SK-N-SH (cell line): ENCODE measurements at regions not wholly inside any gene's neighbourhood (a gene's known extent, or its start where the extent isn't known, plus 50 kb on each side); places are given as distances from the start of the nearest gene placed in this dataset.

Experiments
- CTCF ChIA-PET: fragments of 300-600, 350-600 bp; formaldehyde crosslinking; extraction: SDS; loops from one replicate; lab custom pipeline; 2021; lab: Yijun Ruan, JAX
- POLR2A ChIA-PET: fragments of 350-600 bp; sonication (Branson Sonifier 250); formaldehyde crosslinking; extraction: SDS; loops from one replicate; lab custom pipeline; 2020; ENCODE audit warnings: antibody characterized with exemption, inconsistent platforms; lab: Yijun Ruan, JAX
- DNase-seq: peaks from one replicate; pipeline ENCODE4 v3.0.0; 2012
- H2AFZ ChIP-seq: fragments of 200-600 bp; sonication (generic); 2 replicates; pipeline ENCODE4 v1.8.1; 2016; ENCODE audit warnings: antibody characterized with exemption, mild to moderate bottlenecking, low read depth
- H3F3A ChIP-seq: fragments of 200-600 bp; sonication (generic); replicated peaks from 2 replicates; pipeline ENCODE3; 2016; ENCODE audit warnings: antibody characterized with exemption, mild to moderate bottlenecking; ENCODE audit not compliant: insufficient read depth
- H3K27ac ChIP-seq, 2 experiments: fragments of 200-500 bp in 1 of 2; fragments of 200-600 bp in 1 of 2; sonication (Bioruptor generic) in 1 of 2; sonication (generic), shearing (Covaris generic) in 1 of 2; 2 replicates each; pipeline versions ENCODE4 v1.5.1 to v1.6.1; 2014 to 2016; ENCODE audit warnings: low read depth in 2 of 2, inconsistent platforms in 1 of 2, low read length in 1 of 2, mild to moderate bottlenecking in 1 of 2, mixed read lengths in 1 of 2
- H3K27me3 ChIP-seq: fragments of 200-600 bp; sonication (generic), shearing (Covaris generic); 2 replicates; pipeline ENCODE4 v1.6.1; 2016; ENCODE audit warnings: mixed run types; ENCODE audit not compliant: insufficient read depth
- H3K36me3 ChIP-seq, 2 experiments: fragments of 200-500 bp in 1 of 2; fragments of 200-600 bp in 1 of 2; sonication (Bioruptor generic) in 1 of 2; sonication (generic) in 1 of 2; replicated peaks in 1 of 2; 2 replicates each; pipeline versions ENCODE3 to v1.5.1; 2014 to 2016; ENCODE audit warnings: low read length in 1 of 2, mild to moderate bottlenecking in 1 of 2; ENCODE audit not compliant: insufficient read depth in 2 of 2, control insufficient read depth in 1 of 2
- H3K4me1 ChIP-seq, 2 experiments: fragments of 200-500 bp in 1 of 2; fragments of 200-600 bp in 1 of 2; sonication (Bioruptor generic) in 1 of 2; sonication (generic), shearing (Covaris generic) in 1 of 2; 2 replicates each; pipeline versions ENCODE4 v1.5.1 to v1.6.1; 2014 to 2016; ENCODE audit warnings: low read depth in 1 of 2, low read length in 1 of 2, mixed run types in 1 of 2; ENCODE audit not compliant: insufficient read depth in 2 of 2, control insufficient read depth in 1 of 2
- H3K4me2 ChIP-seq: fragments of 200-600 bp; sonication (generic), shearing (Covaris generic); 2 replicates; pipeline ENCODE4 v1.6.1; 2017; ENCODE audit warnings: mixed run types
- H3K4me3 ChIP-seq, 2 experiments: fragments of 200-500 bp in 1 of 2; fragments of 200-600 bp in 1 of 2; sonication (Bioruptor generic) in 1 of 2; sonication (generic), shearing (Covaris generic) in 1 of 2; 2 replicates each; pipeline versions ENCODE4 v1.5.1 to v1.8.1; 2014 to 2016; ENCODE audit warnings: low read depth in 2 of 2, inconsistent platforms in 1 of 2, low read length in 1 of 2, mild to moderate bottlenecking in 1 of 2, mixed read lengths in 1 of 2, moderate library complexity in 1 of 2
- H3K79me2 ChIP-seq: fragments of 200-600 bp; sonication (generic); 2 replicates; pipeline ENCODE4 v1.8.1; 2017; ENCODE audit warnings: mild to moderate bottlenecking; ENCODE audit not compliant: insufficient read depth
- H3K9ac ChIP-seq: fragments of 200-600 bp; sonication (generic); 2 replicates; pipeline ENCODE4 v1.6.1; 2017; ENCODE audit warnings: mixed run types
- H3K9me2 ChIP-seq: fragments of 200-600 bp; sonication (generic); 2 replicates; pipeline ENCODE4 v1.6.1; 2017; ENCODE audit warnings: mixed run types
- H3K9me3 ChIP-seq: fragments of 200-600 bp; sonication (generic); 2 replicates; pipeline ENCODE4 v1.6.1; 2017; ENCODE audit warnings: mixed run types, mild to moderate bottlenecking, moderate library complexity
- H4K20me1 ChIP-seq: fragments of 200-600 bp; sonication (generic); 2 replicates; pipeline ENCODE4 v1.6.1; 2017; ENCODE audit warnings: mild to moderate bottlenecking, mixed run types; ENCODE audit not compliant: insufficient read depth
- CTCF ChIP-seq: fragments of 200-600 bp; sonication (generic); IDR thresholded peaks from 2 replicates; pipeline ENCODE4 v1.6.1; 2017; ENCODE audit warnings: antibody characterized with exemption, mild to moderate bottlenecking, moderate library complexity
- ELF1 ChIP-seq: IDR thresholded peaks from 2 replicates; pipeline ENCODE4 v1.4.0; 2012
- FOSL2 ChIP-seq: IDR thresholded peaks from 2 replicates; pipeline ENCODE4 v1.4.0; 2012; ENCODE audit warnings: low read depth, mild to moderate bottlenecking, moderate library complexity, borderline replicate concordance
- GATA2 ChIP-seq: sonication (generic); formaldehyde crosslinking; IDR thresholded peaks from 2 replicates; pipeline ENCODE4 v1.5.0; 2020; ENCODE audit warnings: mild to moderate bottlenecking, missing genetic modification reagents
- MEF2A ChIP-seq: IDR thresholded peaks from 2 replicates; pipeline ENCODE4 v1.4.0; 2012; ENCODE audit warnings: low read depth, borderline replicate concordance
- NFIC ChIP-seq: IDR thresholded peaks from 2 replicates; pipeline ENCODE4 v1.4.0; 2012; ENCODE audit warnings: borderline replicate concordance
- PBX3 ChIP-seq: IDR thresholded peaks from 2 replicates; pipeline ENCODE4; 2012
- RCOR1 ChIP-seq: fragments of 150-350 bp; IDR thresholded peaks from 2 replicates; pipeline ENCODE4 v1.6.1; 2017; ENCODE audit warnings: antibody characterized with exemption, low read length
- REST ChIP-seq: IDR thresholded peaks from 2 replicates; pipeline ENCODE4 v1.6.1; 2012; ENCODE audit warnings: mild to moderate bottlenecking, low read depth, low read length, moderate library complexity
- RFX5 ChIP-seq: IDR thresholded peaks from 2 replicates; pipeline ENCODE4 v1.6.1; 2012; ENCODE audit warnings: mild to moderate bottlenecking, improper control_type of control experiment, low read length
- RXRA ChIP-seq: IDR thresholded peaks from 2 replicates; pipeline ENCODE4 v1.4.0; 2012; ENCODE audit warnings: low read depth, mild to moderate bottlenecking, borderline replicate concordance
- TAF1 ChIP-seq: IDR thresholded peaks from 2 replicates; pipeline ENCODE4 v1.6.1; 2012; ENCODE audit warnings: low read depth, mild to moderate bottlenecking, low read length, moderate library complexity, borderline replicate concordance
- USF2 ChIP-seq: fragments of 150-350 bp; IDR thresholded peaks from 2 replicates; pipeline ENCODE4 v1.6.1; 2017; ENCODE audit warnings: antibody characterized with exemption, low read length, low read depth, borderline replicate concordance
- YY1 ChIP-seq: IDR thresholded peaks from 2 replicates; pipeline ENCODE4 v1.4.0; 2012; ENCODE audit warnings: low read depth, mild to moderate bottlenecking
- WGBS: methylation state at CpG from one replicate; pipeline ENCODE4 v1.1.6; 2017; ENCODE audit warnings: low lambda C conversion rate; 5-methylcytosine and 5-hydroxymethylcytosine counted together

- no peaks in the 10 kb centered on the region for H3K9me3 ChIP-seq
- 57% methylated on average over 15 of the region's 15 CpGs for WGBS
- POLR2A ChIA-PET = no interaction called here
Observed at GRCh38 chr9:135283671-135284070, 195.9 kb upstream of the PPP1R26 start.

More at GRCh38 chr9:135283671-135284070, 195.9 kb upstream of the PPP1R26 start:
- CTCF ChIA-PET = interaction anchor here (1.6 to 2.3 kb wide), 2 partner anchors 18 to 129 kb away, joined by 4 to 6 read pairs; no protein-coding TSS in a partner anchor
- H3K4me2 ChIP-seq = no peak overlapping the region
- H3K27ac ChIP-seq = no peak overlapping the region
- TF ChIP-seq USF2 = no peak
- no peak for TF ChIP-seq GATA2
- no peak for TF ChIP-seq REST
- no peak for TF ChIP-seq RFX5
- TF ChIP-seq TAF1 = no peak
- TF ChIP-seq NFIC = no peak
- TF ChIP-seq CTCF = no peak
- TF ChIP-seq PBX3 = no peak
- no peak for TF ChIP-seq RCOR1
- no peak for TF ChIP-seq ELF1
- no peak for TF ChIP-seq FOSL2
- TF ChIP-seq YY1 = no peak
- no peak for TF ChIP-seq RXRA
- TF ChIP-seq MEF2A = no peak
- H3K4me3 ChIP-seq = no peak overlapping the region
- DNase-seq = no peak
- no peaks in the 10 kb centered on the region for H3K9me2 ChIP-seq
- H3F3A ChIP-seq = no peaks in the 10 kb centered on the region
- no peaks in the 10 kb centered on the region for H3K79me2 ChIP-seq
- no peaks in the 10 kb centered on the region for H3K27me3 ChIP-seq
- H3K9ac ChIP-seq = no peak overlapping the region
- H3K36me3 ChIP-seq = no peaks in the 10 kb centered on the region
- no peaks in the 10 kb centered on the region for H4K20me1 ChIP-seq
- no peak overlapping the region for H2AFZ ChIP-seq
- peaks cover 0 to 23% of the 10 kb centered on the region in 2 experiments; a peak in 1 of 4 replicates for H3K4me1 ChIP-seq
